ENCODE measurements at regions not wholly inside any gene's neighbourhood (a gene's known extent, or its start where the extent isn't known, plus 50 kb on each side); places are given as distances from the start of the nearest gene placed in this dataset.

DNA sequence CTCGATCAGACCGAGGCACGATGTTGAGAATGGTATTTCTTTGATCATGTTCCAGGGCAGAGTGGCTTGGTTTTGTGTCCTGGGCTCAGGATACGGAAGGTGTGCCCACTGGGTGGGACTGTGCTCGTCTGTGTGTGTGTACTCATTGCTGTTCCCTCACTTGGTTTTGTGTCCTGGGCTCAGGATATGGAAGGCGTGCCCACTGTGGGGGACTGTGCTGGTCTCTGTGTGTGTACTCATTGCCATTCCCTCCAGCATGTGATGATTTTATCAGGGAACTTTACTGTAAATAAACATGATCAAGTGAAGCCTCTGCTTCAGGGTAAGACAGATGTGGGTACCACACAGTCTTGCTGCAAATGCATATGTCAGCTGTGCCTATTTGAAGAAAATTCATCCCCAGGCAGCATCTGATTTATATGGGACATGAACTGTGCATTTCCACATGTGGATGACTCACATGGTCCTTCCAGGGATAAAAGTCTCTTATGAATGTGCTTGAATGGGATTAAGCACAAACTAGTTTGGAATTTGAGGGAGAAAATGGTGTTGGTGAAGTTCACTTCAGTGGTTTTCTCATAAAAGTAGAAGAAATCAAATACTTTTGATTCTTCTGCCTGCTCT, 274.3 kb downstream of the QKI start:
- no peak for DNase-seq (ENCODE audit: low read depth in 4 of 4, low spot score in 1 of 4)

DNA sequence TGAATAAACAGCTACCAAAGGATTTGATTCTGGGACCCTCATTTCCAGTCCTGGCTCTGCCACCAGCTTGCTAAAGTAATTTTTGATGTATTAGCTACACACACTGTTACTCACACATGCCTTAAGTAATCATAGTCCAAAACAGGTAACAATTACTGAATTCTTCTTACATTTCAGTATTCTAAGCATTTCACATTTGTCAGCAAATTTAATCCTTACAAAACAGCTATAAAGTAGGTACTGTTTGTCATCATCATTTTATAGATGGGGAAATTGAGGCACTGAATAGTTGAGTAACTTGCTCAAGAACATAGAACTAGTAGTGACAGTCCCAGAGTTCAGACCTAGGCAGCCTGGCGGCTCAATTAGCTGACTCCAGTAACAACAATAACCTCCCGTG, 272.6 kb downstream of the QKI start:
- no peak for DNase-seq (ENCODE audit: low read depth in 4 of 4, low spot score in 1 of 4)

DNA sequence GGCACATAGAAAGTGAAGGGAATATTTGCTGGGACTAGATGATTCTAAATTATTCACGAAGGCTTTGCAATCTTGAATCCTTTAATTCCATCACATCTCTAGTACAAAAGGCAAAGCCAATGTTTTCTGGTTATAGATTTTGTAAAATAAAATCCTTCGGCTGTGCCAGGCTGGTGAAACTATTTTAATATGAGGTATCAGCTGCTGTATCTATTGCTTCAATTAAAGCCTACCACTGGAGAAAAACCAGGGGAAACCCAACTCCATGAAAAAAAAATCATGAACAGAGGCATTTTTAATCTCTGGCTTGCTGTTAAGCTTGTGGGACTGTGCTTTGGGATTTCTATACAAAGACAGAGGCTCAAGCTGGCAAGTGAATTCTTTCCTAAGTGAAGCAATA, 271.8 kb downstream of the QKI start:
- DNase-seq (ENCODE audit: low read depth in 4 of 4, low spot score in 1 of 4): no peak

DNA sequence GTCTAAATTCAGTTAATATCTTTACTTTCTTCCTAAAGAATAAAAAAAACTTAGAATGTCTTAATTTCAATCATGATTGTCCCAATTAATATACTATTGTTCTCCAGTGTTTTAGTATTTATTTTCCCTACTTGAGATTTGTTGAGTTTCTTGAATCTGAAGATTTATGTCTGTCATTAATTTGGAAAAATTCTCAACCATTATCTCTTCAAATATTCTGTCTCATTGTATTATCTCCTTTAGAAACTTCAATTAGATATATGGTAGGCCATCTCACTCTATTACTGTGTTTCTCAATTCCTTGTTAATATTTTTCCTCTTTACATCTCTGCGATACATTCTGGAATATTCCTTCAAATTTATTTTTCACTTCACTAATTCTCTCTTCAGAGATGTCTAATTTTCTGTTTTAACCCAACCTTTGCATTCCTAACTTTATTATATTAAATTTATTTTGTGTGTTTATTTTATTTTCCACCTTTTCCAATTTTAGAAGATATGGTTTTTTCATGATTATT, 268.6 kb downstream of the QKI start:
- DNase-seq (ENCODE audit: low read depth in 4 of 4, low spot score in 1 of 4): no peak

DNA sequence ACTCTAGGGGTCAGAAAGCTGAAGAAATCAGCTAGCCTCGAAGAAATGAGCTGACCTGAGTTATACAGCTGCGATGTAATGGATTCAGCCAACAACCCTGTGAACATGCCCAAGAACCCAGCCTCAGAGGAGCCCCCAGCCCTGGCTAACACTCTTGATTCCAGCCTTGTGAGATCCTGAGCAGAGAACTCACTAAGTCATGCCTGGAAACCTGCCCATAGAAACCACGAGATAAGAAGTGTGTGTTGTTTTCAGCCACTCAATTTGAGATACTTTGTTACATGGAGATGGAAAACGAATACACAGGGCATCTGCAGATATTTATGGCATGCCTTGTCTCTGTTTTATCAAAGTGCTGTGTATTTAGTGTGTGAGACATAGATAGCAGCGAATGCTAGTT, 265.2 kb downstream of the QKI start:
- no peak for DNase-seq (ENCODE audit: low read depth in 4 of 4, low spot score in 1 of 4)

DNA sequence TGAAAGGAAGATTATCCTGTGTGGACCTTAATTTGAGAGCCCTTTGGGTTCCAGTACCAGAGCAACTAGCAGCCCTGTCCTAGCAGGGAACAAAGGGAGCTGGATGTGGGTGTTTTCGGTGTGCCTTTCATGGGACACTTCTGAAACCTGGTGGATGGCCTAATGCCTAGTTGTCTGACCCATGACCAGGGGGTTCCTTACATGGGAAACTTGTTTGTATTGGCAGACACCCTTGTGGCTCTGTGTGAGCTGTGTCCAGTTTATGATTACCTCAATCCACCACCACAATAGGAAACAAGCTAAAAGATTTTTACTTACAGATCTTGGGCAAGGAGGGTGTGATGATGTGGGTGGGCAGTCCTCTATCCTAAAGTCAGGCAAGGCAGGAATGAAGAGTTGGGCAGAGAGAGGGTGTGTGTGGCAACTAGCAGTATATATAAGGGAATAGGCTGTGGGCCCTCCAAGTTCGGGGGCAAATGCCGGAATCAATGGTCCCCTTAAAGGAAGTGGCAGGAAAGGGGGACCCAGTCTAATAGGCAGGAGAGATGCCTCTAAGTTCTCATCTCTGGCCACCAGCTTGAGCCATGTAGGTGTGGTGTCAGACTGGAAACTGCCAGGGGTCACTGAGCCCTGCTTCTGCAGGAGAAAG, 264.6 kb downstream of the QKI start:
- DNase-seq (ENCODE audit: low read depth in 4 of 4, low spot score in 1 of 4): no peak

DNA sequence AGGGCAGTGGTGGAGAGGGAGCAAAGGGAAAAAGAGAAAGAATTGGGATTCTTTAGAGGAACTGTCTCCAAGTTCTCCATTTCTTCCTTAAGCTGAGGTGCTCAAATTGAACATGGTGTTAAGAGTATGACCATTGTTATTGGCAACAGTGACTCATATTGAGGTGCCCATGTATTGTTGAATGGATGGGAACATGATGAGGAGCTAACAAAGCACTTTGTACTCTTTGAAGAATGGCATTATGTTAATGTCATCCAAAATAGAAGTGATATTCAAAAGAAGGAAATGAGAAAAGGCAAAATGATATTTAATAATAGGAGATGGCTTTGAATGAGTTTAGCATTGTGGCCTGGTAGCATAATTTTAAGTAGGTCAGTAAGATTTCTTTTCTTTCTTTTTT, 261.1 kb downstream of the QKI start:
- DNase-seq (ENCODE audit: low read depth in 4 of 4, low spot score in 1 of 4): no peak

DNA sequence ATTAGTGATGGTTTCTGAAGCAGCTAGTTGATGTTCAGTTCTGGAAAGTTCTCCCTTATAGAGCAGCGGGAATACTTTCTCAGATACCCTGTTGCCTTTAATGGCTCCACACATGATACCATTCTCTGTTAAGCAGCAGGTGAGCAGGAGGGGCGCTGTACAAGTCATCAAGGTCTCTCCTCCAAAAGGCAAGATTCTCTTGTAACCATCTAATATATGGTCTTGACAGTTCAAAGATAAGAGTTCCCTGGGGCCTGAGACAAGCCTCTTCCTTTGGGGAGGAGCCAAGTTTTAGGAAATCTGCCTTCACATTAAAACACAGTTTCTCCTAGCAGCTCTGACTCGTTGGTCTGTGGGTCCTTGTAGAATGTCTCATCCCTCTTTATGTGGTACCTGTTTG, 258.2 kb downstream of the QKI start:
- no peak for DNase-seq (ENCODE audit: low read depth in 4 of 4, low spot score in 1 of 4)

DNA sequence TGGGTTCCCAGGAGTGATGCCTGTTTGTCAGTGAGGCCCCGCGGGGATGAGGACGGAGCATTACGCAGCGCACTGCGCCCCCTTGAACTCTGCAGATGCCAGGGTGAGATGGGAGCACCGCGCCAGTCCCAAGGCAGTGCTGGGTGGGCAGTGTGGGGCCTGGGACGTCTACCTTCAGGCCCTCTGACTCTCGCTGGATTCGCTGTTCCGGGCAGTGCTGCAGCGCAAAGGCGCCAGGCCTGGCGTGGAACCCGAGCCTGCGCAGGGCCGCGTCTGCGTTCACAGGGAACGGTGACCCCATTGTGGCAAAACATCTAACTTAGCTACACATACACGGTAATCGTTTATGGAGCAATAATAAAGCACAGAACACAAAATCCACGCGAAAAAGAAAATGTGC, 257.3 kb downstream of the QKI start:
- no peak for DNase-seq (ENCODE audit: low read depth in 4 of 4, low spot score in 1 of 4)

DNA sequence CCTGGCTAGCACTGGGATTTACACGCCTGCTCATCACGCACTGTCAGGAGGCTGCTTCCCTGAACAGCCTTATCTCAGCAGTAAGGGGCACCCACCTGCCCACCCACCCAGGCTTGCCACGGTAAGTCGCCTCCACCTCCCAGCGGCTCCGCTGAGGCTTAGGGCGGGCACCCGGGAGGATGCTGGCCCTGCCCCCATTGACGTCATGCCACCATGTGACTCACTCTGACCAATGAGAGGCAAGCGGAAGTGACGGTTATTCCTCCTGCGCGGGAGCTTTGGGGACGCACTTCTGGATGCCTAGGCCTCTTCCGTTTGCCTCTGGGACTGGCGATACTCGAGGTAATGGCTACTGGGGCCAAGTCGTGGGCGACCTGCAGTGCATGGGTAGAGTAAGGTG, 256.8 kb downstream of the QKI start:
- no peak for DNase-seq (ENCODE audit: low read depth in 4 of 4, low spot score in 1 of 4)

DNA sequence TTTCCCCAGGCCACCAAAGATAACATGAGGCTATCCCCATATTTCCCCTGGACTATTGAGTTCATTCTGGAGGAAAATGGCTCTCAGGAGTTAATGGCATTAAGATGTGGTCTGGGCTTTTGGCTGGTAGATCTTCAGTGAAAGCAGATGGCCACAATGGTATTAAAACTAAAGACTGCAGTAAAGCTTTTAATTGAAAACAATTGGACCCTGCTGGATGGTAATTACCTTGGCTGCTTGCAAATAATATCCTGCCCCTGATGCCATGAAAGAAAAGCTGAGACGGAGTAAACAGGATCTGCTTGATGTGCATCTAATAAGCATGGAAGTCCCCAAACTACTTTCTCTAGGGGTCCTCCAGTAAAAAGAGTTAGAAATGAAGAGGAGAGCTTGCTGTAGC, 255.8 kb downstream of the QKI start:
- DNase-seq (ENCODE audit: low read depth in 4 of 4, low spot score in 1 of 4): no peak

DNA sequence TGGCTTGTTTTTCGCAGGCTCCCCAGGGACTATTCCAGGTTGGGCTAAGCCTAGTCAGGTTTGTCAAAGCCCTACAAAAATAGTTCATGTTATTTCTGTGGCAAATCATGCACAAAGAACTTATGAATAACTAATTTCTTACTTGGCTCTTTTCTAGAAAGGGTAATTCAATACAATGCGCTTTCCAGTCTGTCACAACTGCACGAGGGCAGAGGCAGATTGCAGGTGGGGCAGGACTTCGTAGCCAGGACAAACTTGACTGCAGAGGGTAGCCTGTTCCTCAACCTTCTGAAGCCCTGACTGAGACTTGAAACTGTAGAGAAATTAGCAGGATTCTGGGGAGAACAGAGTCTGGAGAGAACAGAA, 253.5 kb downstream of the QKI start:
- DNase-seq (ENCODE audit: low read depth in 4 of 4, low spot score in 1 of 4): no peak

DNA sequence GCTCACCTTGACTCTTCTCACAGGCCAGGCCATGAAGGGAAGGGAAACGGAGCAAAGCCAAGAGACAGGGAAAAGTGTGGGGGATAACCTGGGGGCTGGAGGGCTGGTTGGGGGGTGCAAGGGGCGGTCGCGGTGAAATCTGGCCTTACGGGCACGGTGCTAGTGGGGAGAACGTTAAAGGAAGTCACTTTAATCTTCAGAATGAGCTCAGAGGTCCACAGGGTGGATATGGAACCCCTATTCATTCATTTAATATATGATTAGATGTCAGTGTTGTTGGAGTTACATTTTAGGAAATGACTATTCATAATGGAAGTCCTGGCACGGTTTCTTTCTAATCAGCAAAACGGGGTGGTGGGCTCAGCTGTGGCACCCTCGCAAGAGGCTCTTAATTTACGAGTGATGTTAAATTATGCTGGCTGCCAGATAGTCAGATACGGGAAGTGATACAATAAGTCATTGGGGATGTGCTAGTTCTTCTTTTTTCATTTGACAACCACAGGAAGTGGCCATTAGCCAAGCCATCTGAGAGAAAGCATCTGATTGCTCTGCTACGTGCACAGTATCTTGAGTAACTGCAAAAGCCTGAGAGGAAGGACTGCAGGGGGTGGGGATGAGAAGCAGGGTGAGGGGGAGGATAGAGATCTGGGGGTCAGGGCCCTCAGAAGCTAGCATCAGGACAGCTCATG, 253.0 kb downstream of the QKI start:
- DNase-seq (ENCODE audit: low read depth in 4 of 4, low spot score in 1 of 4): no peak

DNA sequence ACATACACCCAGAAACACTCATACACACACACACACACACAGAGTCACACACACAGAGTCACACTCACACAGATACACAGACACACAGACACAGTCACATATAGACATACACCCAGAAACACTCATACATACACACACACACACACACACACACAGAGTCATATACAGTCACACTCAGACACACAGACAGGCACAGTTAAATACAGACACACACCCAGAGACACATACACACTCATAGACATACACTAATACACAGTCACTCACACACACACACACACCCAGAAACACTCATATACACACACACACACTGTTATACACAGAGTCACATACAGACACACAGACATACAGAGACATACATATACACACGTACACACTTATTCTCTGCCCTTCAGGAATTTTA, 250.9 kb downstream of the QKI start:
- DNase-seq (ENCODE audit: low read depth in 4 of 4, low spot score in 1 of 4): no peak

DNA sequence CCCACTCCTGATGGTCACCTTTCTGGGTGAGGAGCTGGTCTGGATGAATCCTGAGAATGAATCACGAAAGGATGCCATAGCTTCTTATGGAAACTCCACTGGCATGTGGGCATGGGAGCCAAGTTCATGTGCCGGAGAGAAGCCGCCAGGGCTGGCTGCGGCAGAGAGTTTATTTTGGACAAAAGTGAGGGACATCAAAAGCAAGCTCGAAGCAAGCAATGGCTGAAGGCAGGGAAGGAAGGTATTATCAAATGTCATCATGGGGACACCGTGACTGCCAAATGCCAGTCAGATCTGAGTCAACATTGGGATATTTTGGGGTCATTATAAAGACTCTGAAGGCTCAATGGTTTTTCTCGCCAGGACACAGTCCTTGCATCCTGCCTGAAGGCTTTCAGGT, 249.1 kb downstream of the QKI start:
- DNase-seq (ENCODE audit: low read depth in 4 of 4, low spot score in 1 of 4): no peak

DNA sequence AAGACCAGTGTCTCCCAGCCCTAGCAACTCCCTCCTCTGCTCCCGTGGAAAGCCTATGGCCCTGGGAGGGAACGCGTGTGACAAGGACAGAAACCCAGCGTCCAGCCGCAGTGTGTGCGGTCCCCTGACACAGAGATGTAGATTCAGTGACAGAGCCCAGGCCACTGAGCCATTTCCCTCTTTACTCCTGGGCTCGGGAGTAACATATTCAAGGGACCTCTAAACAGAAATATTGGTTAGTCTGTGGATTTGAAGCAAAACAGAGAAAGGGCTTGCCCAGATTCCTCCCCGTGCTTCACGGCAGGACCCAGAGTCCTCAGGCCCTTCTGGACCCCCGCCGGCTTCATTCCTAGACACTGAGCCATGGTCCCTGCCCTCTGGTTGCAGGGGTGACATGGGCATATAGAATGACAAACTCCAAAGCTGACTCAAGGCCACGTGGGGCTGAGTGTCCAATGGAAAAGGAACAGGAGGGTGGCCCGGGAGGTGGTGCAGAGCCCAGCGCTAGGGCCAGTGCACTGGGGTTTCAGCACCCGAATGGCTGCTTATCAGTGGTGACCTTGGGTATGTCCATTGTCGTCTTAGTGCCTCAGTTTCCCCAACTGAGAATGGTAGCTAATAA, 248.2 kb downstream of the QKI start:
- DNase-seq (ENCODE audit: low read depth in 4 of 4, low spot score in 1 of 4): no peak

DNA sequence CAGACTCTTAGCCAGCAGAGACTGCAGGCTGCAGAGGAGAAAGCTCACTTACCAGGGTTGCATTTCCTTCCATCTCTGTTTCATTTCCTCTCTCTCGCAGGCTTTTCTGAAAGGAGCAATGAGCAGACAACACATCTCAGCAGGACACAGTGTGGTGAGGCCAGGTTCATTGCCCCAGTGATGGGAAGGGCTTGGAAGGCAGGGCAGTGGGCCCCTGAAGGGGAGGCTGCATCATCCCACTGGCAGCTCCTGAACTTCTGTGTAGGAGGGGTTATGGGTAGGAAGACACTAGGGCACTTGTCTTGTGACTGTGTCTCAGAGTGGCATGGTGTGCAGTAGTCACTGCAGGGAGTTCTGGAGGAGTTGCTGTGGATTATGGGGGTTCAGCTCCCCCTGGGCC, 246.8 kb downstream of the QKI start:
- no peak for DNase-seq (ENCODE audit: low read depth in 4 of 4, low spot score in 1 of 4)

DNA sequence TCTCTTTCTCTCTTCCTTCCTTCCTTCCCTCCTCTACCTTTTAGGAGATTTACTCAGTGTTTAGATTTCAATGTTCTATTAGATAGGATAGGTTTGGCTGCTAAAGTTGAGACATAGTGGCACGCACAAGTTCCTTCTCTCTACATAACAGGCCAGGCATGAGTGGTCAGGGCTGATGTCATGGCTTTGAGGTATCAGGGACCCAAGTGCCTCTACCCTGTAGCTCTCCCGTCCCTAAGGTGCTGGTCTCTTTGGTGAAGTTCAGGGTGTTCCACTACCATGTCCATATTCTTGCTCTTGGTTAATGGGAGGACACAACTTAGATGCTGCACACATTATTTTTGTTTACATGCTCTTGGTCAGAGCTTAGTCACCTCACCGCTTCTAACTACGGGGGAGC, 245.3 kb downstream of the QKI start:
- DNase-seq (ENCODE audit: low read depth in 4 of 4, low spot score in 1 of 4): no peak

DNA sequence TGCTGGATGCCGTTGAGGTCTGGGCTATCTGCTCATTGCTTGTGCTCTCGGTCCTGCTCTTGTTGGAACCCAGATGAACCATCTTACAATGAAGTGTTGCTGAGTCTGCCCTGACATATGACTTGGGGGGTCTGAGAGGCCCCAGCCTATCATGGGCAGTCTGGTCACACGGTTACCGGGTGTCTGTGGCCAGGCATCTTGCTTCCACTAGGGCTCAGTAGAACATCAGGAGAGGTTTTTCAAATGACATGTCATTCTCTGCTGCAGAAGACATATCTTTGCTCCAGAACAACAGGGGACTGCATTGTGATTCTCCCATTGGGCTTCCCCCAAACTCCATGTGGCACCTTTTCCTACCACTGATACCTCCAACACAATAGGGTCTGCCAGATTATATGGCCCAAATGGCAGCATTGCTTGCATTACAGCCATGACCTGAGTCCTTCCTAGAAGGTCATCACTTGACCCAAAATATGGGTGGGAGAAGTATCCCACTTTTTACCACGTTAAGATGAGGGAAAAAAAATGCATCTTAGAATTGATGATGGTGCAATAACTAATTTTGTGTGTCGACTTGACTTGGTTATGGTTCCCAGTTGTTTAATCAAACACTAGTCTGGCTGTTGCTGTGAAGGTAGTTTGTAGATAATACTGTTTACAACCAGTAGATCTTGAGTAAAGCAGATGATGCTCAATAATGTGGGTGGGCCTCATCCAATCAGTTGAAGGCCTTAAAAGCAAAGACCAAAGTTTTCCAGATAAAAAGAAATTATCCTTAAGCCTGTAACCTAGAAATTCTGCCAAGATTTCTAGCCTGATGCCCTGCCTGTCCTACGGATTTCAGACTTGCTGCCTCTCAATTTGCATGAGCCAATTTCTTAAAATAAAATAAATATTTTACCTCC, 241.0 kb downstream of the QKI start:
- DNase-seq (ENCODE audit: low read depth in 4 of 4, low spot score in 1 of 4): no peak

DNA sequence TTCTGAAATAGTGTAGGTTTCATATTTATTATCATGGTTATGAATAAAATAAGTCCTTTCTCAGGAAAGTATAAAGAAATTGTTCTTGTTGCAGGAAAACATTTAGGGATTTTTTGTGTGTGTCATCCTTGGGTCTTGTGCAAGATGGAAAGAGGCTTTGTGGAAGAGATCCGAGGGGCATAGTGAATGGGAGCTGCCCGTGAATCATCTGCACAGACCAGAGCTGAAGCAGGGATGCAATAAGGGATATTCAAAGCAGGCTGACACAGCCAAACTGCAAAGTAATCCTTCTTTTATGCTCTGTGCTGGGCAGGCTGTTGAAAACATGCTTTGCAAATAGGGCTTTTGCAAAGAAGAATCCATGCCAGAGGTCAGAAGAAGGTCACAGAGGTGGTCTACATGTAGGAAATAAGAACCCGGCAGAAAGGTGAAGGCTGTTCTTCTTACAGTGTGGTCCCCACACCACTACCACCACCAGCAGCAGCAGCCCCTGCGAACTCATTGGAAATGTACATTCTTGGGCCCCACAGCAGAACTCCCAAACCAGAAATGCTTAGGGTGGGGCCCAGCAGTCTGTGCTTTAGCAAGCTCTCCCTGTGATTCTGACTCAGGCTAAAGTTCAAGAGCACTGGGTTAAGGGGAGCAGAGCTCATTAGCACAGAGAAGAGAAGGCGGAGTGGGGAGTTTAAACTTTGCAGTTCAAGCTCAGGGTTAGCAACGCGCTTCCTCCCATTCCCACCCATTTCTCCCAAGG, 237.6 kb downstream of the QKI start:
- no peak for DNase-seq (ENCODE audit: low read depth in 4 of 4, low spot score in 1 of 4)
